HepG2 (cell line): ENCODE measurements at regions not wholly inside any gene's neighbourhood (a gene's known extent, or its start where the extent isn't known, plus 50 kb on each side); places are given as distances from the start of the nearest gene placed in this dataset.

Source experiments
- ATAC-seq: fragments of 200-7000 bp; cut with Tn5 transposase; 3 replicates; pipeline ENCODE4 v1.9.1; 2020; ENCODE audit warnings: mild to moderate bottlenecking, moderate library complexity
- BruUV-seq: library from RNA; stranded (reverse); fragments of 400-500 nt; replicated peaks from 2 replicates; lab custom pipeline; 2021; lab: Mats Ljungman, UMichigan
- CTCF ChIA-PET: fragments of 300-600 bp; formaldehyde crosslinking; extraction: SDS; loops from one replicate; lab custom pipeline; 2021; ENCODE audit warnings: low total read pairs, inconsistent platforms, low intra/inter-chr PET ratio; lab: Yijun Ruan, JAX
- POLR2A ChIA-PET: fragments of 350-600 bp; sonication (Branson Sonifier 250); formaldehyde crosslinking; loops from one replicate; lab custom pipeline; 2020; ENCODE audit warnings: antibody characterized with exemption, inconsistent platforms; lab: Yijun Ruan, JAX
- DNase-seq: peaks from one replicate; pipeline ENCODE4 v3.0.0-alpha.2; 2015; ENCODE audit warnings: low spot score
- FAIRE-seq: peaks from 3 replicates; lab custom pipeline; 2011; peaks lifted over from hg19 to GRCh38; lab: Jason Lieb, UNC
- H2AFZ ChIP-seq: one replicate; pipeline ENCODE4 v1.6.1; 2011; ENCODE audit warnings: low read length, inconsistent platforms
- H3K27ac ChIP-seq: fragments of 300-600 bp; 3 replicates; pipeline ENCODE4 v1.8.0; 2011; ENCODE audit warnings: mixed run types, mild to moderate bottlenecking, mixed read lengths, low read length, inconsistent platforms; ENCODE audit not compliant: insufficient read depth; ENCODE audit errors: extremely low read length
- H3K27me3 ChIP-seq, 2 experiments: fragments of 200-600 bp in 1 of 2; 2 replicates in 1 of 2; 3 replicates in 1 of 2; pipeline versions ENCODE4 v1.6.0 to v1.8.0; 2011; ENCODE audit warnings: low read length in 2 of 2, mild to moderate bottlenecking in 2 of 2, moderate library complexity in 2 of 2, inconsistent platforms in 1 of 2; ENCODE audit not compliant: insufficient read depth in 2 of 2, control insufficient read depth in 1 of 2
- H3K36me3 ChIP-seq, 2 experiments: fragments of 200-600 bp in 1 of 2; replicated peaks in 1 of 2; 2 replicates in 1 of 2; 3 replicates in 1 of 2; pipeline versions ENCODE4 v1.5.1 to v1.8.0; 2011; ENCODE audit warnings: low read length in 2 of 2, inconsistent platforms in 1 of 2; ENCODE audit not compliant: insufficient read depth in 2 of 2, control insufficient read depth in 1 of 2
- H3K4me1 ChIP-seq: 2 replicates; pipeline ENCODE4 v1.5.1; 2012; ENCODE audit warnings: low read length, inconsistent platforms; ENCODE audit not compliant: insufficient read depth
- H3K4me2 ChIP-seq: 2 replicates; pipeline ENCODE4 v1.6.0; 2011; ENCODE audit warnings: low read depth, low read length, inconsistent platforms
- H3K4me3 ChIP-seq, 3 experiments: fragments of 200-600 bp in 1 of 3; sonication (generic), shearing (Covaris generic) in 1 of 3; replicated peaks in 1 of 3; 2 replicates each; pipeline ENCODE4 v1.5.1; 2011 to 2016; ENCODE audit warnings: low read length in 3 of 3, inconsistent platforms in 2 of 3, low read depth in 2 of 3, mild to moderate bottlenecking in 2 of 3, control low read depth in 1 of 3, mixed read lengths in 1 of 3; ENCODE audit not compliant: insufficient read depth in 1 of 3
- H3K79me2 ChIP-seq: one replicate; pipeline ENCODE4 v1.6.1; 2011; ENCODE audit warnings: low read length, inconsistent platforms; ENCODE audit not compliant: insufficient read depth
- H3K9ac ChIP-seq: 2 replicates; pipeline ENCODE4 v1.6.0; 2011; ENCODE audit warnings: mild to moderate bottlenecking, low read depth, low read length, inconsistent platforms; ENCODE audit not compliant: insufficient read depth
- H3K9me3 ChIP-seq: 2 replicates; pipeline ENCODE4 v1.5.1; 2012; ENCODE audit warnings: mild to moderate bottlenecking, low read length
- H4K20me1 ChIP-seq: 2 replicates; pipeline ENCODE4 v1.6.0; 2011; ENCODE audit warnings: inconsistent platforms, mild to moderate bottlenecking, low read length, moderate library complexity; ENCODE audit not compliant: insufficient read depth
- AHR ChIP-seq: IDR thresholded peaks from 2 replicates; pipeline ENCODE4 v1.6.1; 2018; ENCODE audit warnings: missing genetic modification reagents, missing compliant biosample characterization
- EED ChIP-seq: sonication (generic); formaldehyde crosslinking; IDR thresholded peaks from 2 replicates; pipeline ENCODE4 v1.5.0; 2020; ENCODE audit warnings: mild to moderate bottlenecking, missing genetic modification reagents
- HDAC2 ChIP-seq: sonication (generic); formaldehyde crosslinking; IDR thresholded peaks from 2 replicates; pipeline ENCODE4 v1.4.0; 2020; ENCODE audit warnings: missing genetic modification reagents
- MYC ChIP-seq: sonication (generic); formaldehyde crosslinking; IDR thresholded peaks from 2 replicates; pipeline ENCODE4 v1.9.0; 2021; ENCODE audit warnings: missing genetic modification reagents, borderline replicate concordance
- PAF1 ChIP-seq: IDR thresholded peaks from 2 replicates; pipeline ENCODE4 v1.6.1; 2016; ENCODE audit warnings: missing genetic modification reagents, missing compliant biosample characterization
- POLR2G ChIP-seq: fragments of 200-400 bp; formaldehyde crosslinking; IDR thresholded peaks from 2 replicates; pipeline ENCODE4 v1.6.1; 2018; ENCODE audit warnings: mild to moderate bottlenecking, low read depth, low read length, moderate library complexity
- RORA ChIP-seq: sonication (generic); formaldehyde crosslinking; IDR thresholded peaks from 2 replicates; pipeline ENCODE4 v1.5.0; 2020; ENCODE audit warnings: mild to moderate bottlenecking, missing genetic modification reagents, moderate library complexity
- SKIL ChIP-seq: sonication (generic); formaldehyde crosslinking; IDR thresholded peaks from 2 replicates; pipeline ENCODE4 v1.8.0; 2022; ENCODE audit warnings: missing genetic modification reagents, mild to moderate bottlenecking, moderate library complexity, borderline replicate concordance
- SYNCRIP ChIP-seq: fragments of 200-400 bp; formaldehyde crosslinking; IDR thresholded peaks from 2 replicates; pipeline ENCODE4 v1.6.1; 2018; ENCODE audit warnings: mild to moderate bottlenecking, low read depth, low read length; ENCODE audit not compliant: insufficient read depth
- TARDBP ChIP-seq: sonication (generic); formaldehyde crosslinking; IDR thresholded peaks from 2 replicates; pipeline ENCODE4 v1.8.0; 2022; ENCODE audit warnings: mild to moderate bottlenecking, missing genetic modification reagents
- TEAD3 ChIP-seq: optimal IDR thresholded peaks from 2 replicates; pipeline ENCODE3; 2016; ENCODE audit warnings: borderline replicate concordance
- YEATS2 ChIP-seq: sonication (generic); formaldehyde crosslinking; IDR thresholded peaks from 2 replicates; pipeline ENCODE4 v1.4.0; 2020; ENCODE audit warnings: missing genetic modification reagents, borderline replicate concordance
- ZNF143 ChIP-seq: sonication (generic); formaldehyde crosslinking; IDR thresholded peaks from 2 replicates; pipeline ENCODE4 v1.4.0; 2020; ENCODE audit warnings: missing genetic modification reagents
- ZNF3 ChIP-seq: IDR thresholded peaks from 2 replicates; pipeline ENCODE4 v1.7.0; 2017; ENCODE audit warnings: inconsistent platforms
- ZNF337 ChIP-seq: sonication (generic); formaldehyde crosslinking; IDR thresholded peaks from 2 replicates; pipeline ENCODE4 v1.5.1; 2020; ENCODE audit warnings: missing genetic modification reagents, low read depth, mild to moderate bottlenecking, borderline replicate concordance
- ZNF432 ChIP-seq: sonication (generic); formaldehyde crosslinking; IDR thresholded peaks from 2 replicates; pipeline ENCODE4 v1.5.0; 2020; ENCODE audit warnings: missing genetic modification reagents, mild to moderate bottlenecking, borderline replicate concordance
- ZNF530 ChIP-seq: sonication (generic); formaldehyde crosslinking; IDR thresholded peaks from 2 replicates; pipeline ENCODE4 v1.5.0; 2020; ENCODE audit warnings: low read depth, mild to moderate bottlenecking, missing genetic modification reagents
- ZNF652 ChIP-seq: IDR thresholded peaks from 2 replicates; pipeline ENCODE4 v1.6.1; 2016; ENCODE audit warnings: low read depth, borderline replicate concordance
- ZNF777 ChIP-seq: sonication (generic); formaldehyde crosslinking; IDR thresholded peaks from 2 replicates; pipeline ENCODE4 v1.4.0; 2020; ENCODE audit warnings: missing genetic modification reagents
- ZNF850 ChIP-seq: sonication (generic); formaldehyde crosslinking; conservative IDR thresholded peaks from 2 replicates; pipeline ENCODE4 v1.9.0; 2021; ENCODE audit warnings: mild to moderate bottlenecking, missing genetic modification reagents
- ZSCAN25 ChIP-seq: sonication (generic); formaldehyde crosslinking; IDR thresholded peaks from 2 replicates; pipeline ENCODE4 v1.8.0; 2022; ENCODE audit warnings: mild to moderate bottlenecking, missing genetic modification reagents
- WGBS: methylation state at CpG from one replicate; pipeline ENCODE4 v1.1.6; 2017; ENCODE audit warnings: low lambda C conversion rate; 5-methylcytosine and 5-hydroxymethylcytosine counted together
- in situ Hi-C: cut with HindIII; loops from 2 replicates; pipeline ENCODE4 v1.10.0; 2017; ENCODE audit warnings: low pct_unique_long_range_greater_than_20kb; ENCODE audit not compliant: extremely low pct_ligation_motif_present
- intact Hi-C: fragments of 100-400 bp; cut with micrococcal nuclease; formaldehyde crosslinking; loops from one replicate; pipeline ENCODE4 v1.10.0; 2022; ENCODE audit not compliant: unreplicated experiment

- no peaks in the 10 kb centered on the region for H4K20me1 ChIP-seq
- POLR2A ChIA-PET, result no interaction called here
- no TSS peak for BruUV-seq
- no peak overlapping the region for H3K4me3 ChIP-seq
- H3K9me3 ChIP-seq, result peaks cover 65% of the 10 kb centered on the region
- no peaks in the 10 kb centered on the region for H3K36me3 ChIP-seq
- H3K27me3 ChIP-seq, result no peaks in the 10 kb centered on the region; a peak in 1 of 5 replicates
- intact Hi-C loops (no loop called here), in situ Hi-C loops (no loop called here)
- no peaks in the 10 kb centered on the region for H3K4me1 ChIP-seq
- H3K79me2 ChIP-seq, result no peaks in the 10 kb centered on the region
- no peak for FAIRE-seq
- 4% methylated on average over 2 of the region's 2 CpGs for WGBS
- H3K4me2 ChIP-seq, result no peak overlapping the region
- no peak for TF ChIP-seq ZNF432
- TF ChIP-seq MYC, result no peak
- no peak for TF ChIP-seq TARDBP (CRISPR knock-in tag)
- no peak for TF ChIP-seq ZNF652
- TF ChIP-seq, all 625 proteins: peak for 0
- ATAC-seq (no peak), DNase-seq (no peak)
- Histone ChIP-seq H3K9ac (no peak overlapping the region), H3K27ac (no peak overlapping the region), H2AFZ (no peak overlapping the region)
- CTCF ChIA-PET, result no interaction called here
Measured at GRCh38 chr13:80656512-80656904, 315.6 kb upstream of the SPRY2 start.

- no peak for TF ChIP-seq HDAC2 (CRISPR knock-in tag)
- no peak for TF ChIP-seq EED (CRISPR knock-in tag)
- TF ChIP-seq YEATS2 (CRISPR knock-in tag), result no peak
- no peak for TF ChIP-seq RORA (CRISPR knock-in tag)
- no peak for TF ChIP-seq SKIL (CRISPR knock-in tag)
- no peak for TF ChIP-seq ZNF850 (CRISPR knock-in tag)
- no peak for TF ChIP-seq SYNCRIP
- no peak for TF ChIP-seq ZNF777 (CRISPR knock-in tag)
- TF ChIP-seq TEAD3 (CRISPR knock-in tag), result no peak
- no peak for TF ChIP-seq ZNF530 (CRISPR knock-in tag)
- TF ChIP-seq PAF1 (CRISPR knock-in tag), result no peak
- TF ChIP-seq ZNF337, result no peak
- no peak for TF ChIP-seq ZNF3 (CRISPR knock-in tag)
- TF ChIP-seq POLR2G, result no peak
- TF ChIP-seq ZNF143, result no peak
- no peak for TF ChIP-seq AHR
- no peak for TF ChIP-seq ZSCAN25 (CRISPR knock-in tag)
- no peak for DNase-seq
- in situ Hi-C loops, result no loop called here
- FAIRE-seq, result no peak
- ChIA-PET POLR2A (no interaction called here), CTCF (no interaction called here)
- Histone ChIP-seq H3K4me1 (no peaks in the 10 kb centered on the region), H3K27me3 (no peaks in the 10 kb centered on the region; a peak in 1 of 5 replicates), H4K20me1 (no peaks in the 10 kb centered on the region), H3K36me3 (no peaks in the 10 kb centered on the region), H3K79me2 (no peaks in the 10 kb centered on the region), H3K9me3 (peaks cover 60% of the 10 kb centered on the region), H3K4me3 (no peak overlapping the region), H2AFZ (no peak overlapping the region), H3K9ac (no peak overlapping the region), H3K4me2 (no peak overlapping the region), H3K27ac (no peak overlapping the region)
- BruUV-seq, result no TSS peak
- WGBS, result 24% methylated on average over 5 of the region's 5 CpGs
- intact Hi-C loops, result no loop called here
- ATAC-seq, result no peak
Measured at GRCh38 chr13:80655778-80656511, 315.0 kb upstream of the SPRY2 start.
